Stimulated activated naive CD8-positive, alpha-beta T cell treated with anti-CD3 and anti-CD28 coated beads, Interleukin-15, Interleukin-2, amounts not matched to agents 100 U/mL and 50 U/mL, for 24 hours (primary cell): ENCODE measurements at regions not wholly inside any gene's neighbourhood (a gene's known extent, or its start where the extent isn't known, plus 50 kb on each side); places are given as distances from the start of the nearest gene placed in this dataset.

Experiments
- ATAC-seq: fragments of 150-1000 bp; cut with Tn5 transposase; one replicate; pipeline ENCODE4 v1.10.0; 2021
- DNase-seq: peaks from one replicate; pipeline ENCODE4 v3.0.0; 2021

DNA sequence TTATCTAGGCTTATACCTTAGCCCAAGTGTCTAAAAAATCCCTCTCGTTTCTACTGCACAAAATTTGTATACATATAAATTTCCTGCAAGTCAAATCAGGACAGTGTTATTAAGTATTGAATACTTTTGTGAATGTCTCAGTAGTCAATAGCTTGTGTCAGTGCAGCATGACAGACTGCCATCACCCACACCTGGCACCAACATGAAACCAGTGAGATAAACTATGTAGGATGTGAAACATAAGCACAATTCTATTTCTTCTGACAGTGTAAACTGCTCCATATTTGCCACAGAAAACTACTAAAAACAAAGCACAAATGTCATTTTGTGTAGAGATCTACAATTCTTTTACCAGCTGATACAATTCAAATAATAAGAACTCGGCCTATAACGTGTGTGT, 542.1 kb upstream of the LUZP2 start:
- ATAC-seq (no peak), DNase-seq (no peak)

DNA sequence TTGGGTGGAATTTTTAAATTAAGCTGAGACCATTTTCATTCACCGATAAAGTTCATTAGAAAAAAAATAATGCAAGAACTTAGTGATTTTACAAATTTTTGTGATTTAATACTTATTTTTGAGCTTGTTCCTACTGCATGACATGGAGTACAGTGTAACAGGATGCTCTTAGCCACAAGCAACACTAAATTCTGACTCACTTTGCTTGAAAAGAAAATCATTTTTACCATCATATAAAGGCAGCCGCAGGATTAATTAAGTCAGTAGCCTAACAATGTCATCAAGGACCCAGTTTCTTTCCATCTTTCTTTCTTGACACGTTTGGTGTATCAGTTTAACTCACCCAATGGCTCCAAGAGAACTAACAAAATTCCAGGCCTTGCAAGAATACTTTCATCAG, 540.3 kb upstream of the LUZP2 start:
- DNase-seq = no peak
- no peak for ATAC-seq

- DNase-seq = no peak
- no peak for ATAC-seq
These were observed 539.5 kb upstream of the LUZP2 start for GRCh38 chr11:23957314-23957713.

GRCh38 chr11:23959462-23959861, 537.4 kb upstream of the LUZP2 start:
- DNase-seq = no peak
- ATAC-seq = no peak

GRCh38 chr11:23961503-23962338, 535.1 kb upstream of the LUZP2 start:
- DNase-seq = no peak

GRCh38 chr11:23973244-23973643, 523.6 kb upstream of the LUZP2 start:
- no peak for DNase-seq
- ATAC-seq = no peak

More at GRCh38 chr11:23961503-23962338, 535.1 kb upstream of the LUZP2 start:
- ATAC-seq = no peak

DNA sequence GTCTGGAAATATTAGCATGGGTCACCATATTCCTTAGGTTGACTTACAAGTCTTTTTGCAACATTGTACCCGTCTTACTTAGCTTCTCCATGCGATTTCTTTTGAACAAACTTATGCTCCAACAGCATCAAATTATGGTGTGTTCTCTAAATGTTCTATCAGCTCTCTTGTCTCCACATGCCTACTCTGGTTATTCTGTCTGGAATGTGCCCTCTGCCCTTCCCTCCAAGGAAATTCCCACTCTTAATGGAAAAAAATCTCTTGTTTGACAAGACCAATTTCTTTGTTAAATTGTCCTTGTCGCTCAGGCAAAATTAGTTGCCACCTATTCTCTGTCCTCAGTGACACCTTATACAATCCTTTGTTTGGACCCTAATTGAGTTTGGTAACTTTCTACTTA, 522.8 kb upstream of the LUZP2 start:
- no peak for DNase-seq
- ATAC-seq = no peak

- DNase-seq (no peak), ATAC-seq (no peak)
These were observed 522.3 kb upstream of the LUZP2 start for GRCh38 chr11:23974601-23975000.

DNA sequence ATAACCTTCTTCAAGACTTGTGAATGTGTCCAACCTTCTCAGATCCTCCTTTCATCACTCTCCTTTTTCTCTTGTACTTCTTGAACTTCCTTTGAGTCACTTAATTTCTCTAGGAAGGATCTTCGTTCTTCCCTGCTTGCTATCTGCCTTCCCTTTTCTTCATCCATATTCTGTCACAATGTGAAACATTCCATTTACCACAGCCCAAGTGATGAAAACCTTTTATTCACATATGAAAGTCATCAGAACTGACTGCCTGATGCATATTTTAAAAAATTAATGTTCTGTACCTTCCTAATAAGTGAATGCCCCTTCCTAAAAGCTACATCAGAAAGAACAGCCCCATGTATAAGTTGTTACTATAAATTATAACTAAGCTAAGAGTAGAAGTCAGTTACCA, 520.4 kb upstream of the LUZP2 start:
- ATAC-seq = no peak

GRCh38 chr11:23976841-23977271, 520.0 kb upstream of the LUZP2 start:
- ATAC-seq = no peak
- no peak for DNase-seq

More for the DNA sequence above, 520.4 kb upstream of the LUZP2 start:
- no peak for DNase-seq

DNA sequence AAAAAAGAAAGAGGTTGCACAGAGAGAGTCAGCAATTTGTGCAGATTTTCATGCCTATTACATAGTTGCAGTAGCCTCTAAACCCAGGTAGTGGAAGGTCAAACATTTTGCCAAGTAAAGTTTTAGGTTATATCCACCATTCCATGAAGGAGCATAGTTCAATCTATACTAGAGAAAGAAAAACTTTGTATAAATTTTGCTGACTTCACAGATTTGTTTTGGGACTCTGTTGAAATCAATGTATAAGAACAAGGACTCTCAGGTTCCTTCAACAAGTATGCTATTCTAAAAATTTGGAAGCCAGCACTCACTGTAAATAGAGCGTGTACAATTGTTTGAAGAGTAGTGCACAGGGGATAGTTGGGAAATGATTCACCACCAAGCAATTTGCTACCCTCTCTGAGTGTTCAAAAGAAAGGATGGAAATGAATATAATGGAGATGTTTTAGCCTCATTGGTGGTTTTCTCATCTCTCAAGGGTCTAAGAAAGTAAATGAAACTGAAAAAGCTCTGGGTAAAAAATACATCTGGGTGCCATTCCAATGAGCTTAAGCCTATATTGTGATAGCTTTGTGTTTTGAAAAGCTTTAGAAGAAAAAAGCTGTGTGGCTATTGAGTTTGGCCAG, 508.4 kb upstream of the LUZP2 start:
- DNase-seq (no peak), ATAC-seq (no peak)

DNA sequence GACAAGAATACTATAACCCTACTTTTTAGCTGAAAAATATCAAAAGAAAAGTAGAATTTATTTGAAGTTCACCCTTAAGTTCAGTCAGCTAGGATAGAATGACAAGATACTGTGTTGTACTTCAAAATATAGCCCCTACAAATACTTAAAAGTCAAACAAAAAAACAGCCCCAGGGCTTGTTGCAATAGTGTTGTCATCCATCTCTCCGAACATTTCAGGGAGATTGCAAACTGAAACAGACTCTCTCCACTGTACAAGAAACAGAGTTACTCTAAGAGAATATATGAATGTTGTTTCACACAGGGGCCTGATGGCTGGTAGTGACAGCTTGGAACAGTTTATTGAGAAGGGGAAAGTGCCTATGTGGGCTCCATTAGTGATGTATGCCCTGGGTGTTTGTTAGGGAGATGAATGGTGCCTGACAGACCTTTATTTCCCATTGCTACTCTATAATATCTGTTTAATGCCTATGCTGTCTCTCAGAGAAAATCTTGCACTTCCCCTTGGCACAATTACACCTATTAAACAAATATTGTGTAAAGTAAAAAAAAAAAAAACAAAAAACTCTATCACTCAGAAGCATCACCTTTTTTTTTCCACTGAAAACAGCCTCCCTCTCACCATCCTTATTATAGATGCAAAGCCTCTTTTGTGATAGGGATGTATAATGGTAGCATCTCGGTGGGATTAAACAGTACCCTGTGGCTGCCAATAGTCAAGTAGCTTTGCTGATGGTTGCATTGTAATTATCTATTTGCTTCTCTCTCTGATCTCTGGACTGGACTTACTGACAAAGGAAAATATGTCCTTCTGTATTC, 506.3 kb upstream of the LUZP2 start:
- ATAC-seq (no peak), DNase-seq (no peak)

GRCh38 chr11:23991165-23991539, 505.7 kb upstream of the LUZP2 start:
- ATAC-seq (no peak), DNase-seq (no peak)

DNA sequence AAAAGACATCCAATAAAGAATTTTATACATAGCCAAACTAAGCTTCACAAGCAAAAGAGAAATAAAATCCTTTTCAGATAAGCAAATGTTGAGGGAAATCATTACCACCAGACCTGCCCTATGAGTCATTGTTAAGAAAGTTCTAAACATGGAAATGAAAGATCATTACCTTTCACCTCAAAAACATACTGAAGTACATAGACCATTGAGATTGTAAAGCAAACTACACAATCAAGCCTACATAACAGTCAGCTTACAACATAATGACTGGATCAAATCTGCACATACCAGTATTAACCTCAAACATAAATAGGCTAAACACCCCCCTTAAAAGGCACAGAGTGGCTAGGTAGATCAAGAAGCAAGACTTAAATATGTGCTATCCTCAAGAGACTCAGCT, 501.0 kb upstream of the LUZP2 start:
- ATAC-seq (no peak), DNase-seq (no peak)

DNA sequence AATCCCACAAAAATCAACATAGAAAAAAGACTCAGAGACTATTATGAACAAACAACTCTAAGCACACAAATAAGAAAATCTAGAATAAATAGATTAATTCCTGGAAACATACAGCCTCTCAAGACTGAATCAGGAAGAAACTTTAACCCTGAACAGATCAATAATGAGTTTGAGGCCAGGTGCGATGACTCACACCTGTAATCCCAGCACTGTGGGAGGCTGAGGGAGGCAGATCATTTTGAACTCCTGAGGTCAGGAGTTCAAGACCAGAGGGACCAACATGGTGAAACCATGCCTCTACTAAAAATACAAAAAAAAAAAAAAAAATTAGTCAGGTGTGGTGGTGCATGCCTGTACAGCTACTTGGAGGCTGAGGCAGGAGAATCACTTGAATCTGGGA, 499.5 kb upstream of the LUZP2 start:
- no peak for ATAC-seq
- DNase-seq = no peak

- no peak for ATAC-seq
- no peak for DNase-seq
These were observed 491.5 kb upstream of the LUZP2 start for GRCh38 chr11:24005202-24005876.

- no peak for DNase-seq
- no peak for ATAC-seq
These were observed 453.0 kb upstream of the LUZP2 start for GRCh38 chr11:24043842-24044241.

GRCh38 chr11:24046731-24047130, 450.1 kb upstream of the LUZP2 start:
- DNase-seq = no peak

GRCh38 chr11:24056051-24056450, 440.8 kb upstream of the LUZP2 start:
- ATAC-seq (no peak), DNase-seq (no peak)

More at GRCh38 chr11:24046731-24047130, 450.1 kb upstream of the LUZP2 start:
- no peak for ATAC-seq

- ATAC-seq (no peak), DNase-seq (no peak)
These were observed 436.7 kb upstream of the LUZP2 start for GRCh38 chr11:24060125-24060524.

- DNase-seq (no peak), ATAC-seq (no peak)
These were observed 432.4 kb upstream of the LUZP2 start for GRCh38 chr11:24064309-24064903.

GRCh38 chr11:24068197-24068596, 428.7 kb upstream of the LUZP2 start:
- DNase-seq = no peak
- no peak for ATAC-seq
